HEK293T (cell line): ENCODE measurements at regions not wholly inside any gene's neighbourhood (a gene's known extent, or its start where the extent isn't known, plus 50 kb on each side); places are given as distances from the start of the nearest gene placed in this dataset.

ENCODE experiments used
- CTCF ChIA-PET: fragments of 350-600 bp; formaldehyde crosslinking; extraction: SDS; loops from one replicate; lab custom pipeline; 2021; ENCODE audit warnings: antibody characterized with exemption, inconsistent platforms; lab: Yijun Ruan, JAX
- POLR2A ChIA-PET: fragments of 350-600 bp; formaldehyde crosslinking; extraction: SDS; loops from one replicate; lab custom pipeline; 2020; ENCODE audit warnings: antibody characterized with exemption, inconsistent platforms; lab: Yijun Ruan, JAX
- DNase-seq: peaks from one replicate; pipeline ENCODE4 v3.0.0; 2012; ENCODE audit warnings: mixed read lengths; ENCODE audit errors: extremely low spot score
- ARNT ChIP-seq: fragments of 450-650 bp; IDR thresholded peaks from 2 replicates; pipeline ENCODE4 v1.6.1; 2017; ENCODE audit warnings: mild to moderate bottlenecking
- BHLHE40 ChIP-seq: fragments of 450-650 bp; IDR thresholded peaks from 2 replicates; pipeline ENCODE4 v1.6.1; 2016; ENCODE audit warnings: mild to moderate bottlenecking, moderate library complexity, borderline replicate concordance
- CTBP1 ChIP-seq: fragments of 450-650 bp; IDR thresholded peaks from 2 replicates; pipeline ENCODE4 v1.6.1; 2016; ENCODE audit warnings: borderline replicate concordance
- ELF4 ChIP-seq: fragments of 450-650 bp; IDR thresholded peaks from 2 replicates; pipeline ENCODE4 v1.6.1; 2017; ENCODE audit warnings: antibody characterized with exemption
- FOXA1 ChIP-seq: fragments of 450-650 bp; IDR thresholded peaks from 2 replicates; pipeline ENCODE4 v1.6.1; 2016; ENCODE audit warnings: mild to moderate bottlenecking
- FOXK2 ChIP-seq: fragments of 450-650 bp; IDR thresholded peaks from 2 replicates; pipeline ENCODE4 v1.6.1; 2016; ENCODE audit warnings: mild to moderate bottlenecking
- FOXM1 ChIP-seq: fragments of 450-650 bp; IDR thresholded peaks from 2 replicates; pipeline ENCODE4 v1.6.1; 2017; ENCODE audit warnings: mild to moderate bottlenecking, borderline replicate concordance
- HDGF ChIP-seq: fragments of 450-650 bp; IDR thresholded peaks from 2 replicates; pipeline ENCODE4 v1.6.1; 2017; ENCODE audit warnings: antibody characterized with exemption, borderline replicate concordance
- L3MBTL2 ChIP-seq: fragments of 450-650 bp; conservative IDR thresholded peaks from 2 replicates; pipeline ENCODE4 v1.6.1; 2016; ENCODE audit warnings: mild to moderate bottlenecking
- LEF1 ChIP-seq: fragments of 450-650 bp; IDR thresholded peaks from 2 replicates; pipeline ENCODE4 v1.6.1; 2017; ENCODE audit warnings: mild to moderate bottlenecking, borderline replicate concordance
- NFRKB ChIP-seq: fragments of 450-650 bp; IDR thresholded peaks from 2 replicates; pipeline ENCODE4 v1.6.1; 2016; ENCODE audit warnings: mild to moderate bottlenecking, moderate library complexity
- SP1 ChIP-seq: fragments of 450-650 bp; IDR thresholded peaks from 2 replicates; pipeline ENCODE4 v1.6.1; 2017
- SUZ12 ChIP-seq: fragments of 450-650 bp; IDR thresholded peaks from 2 replicates; pipeline ENCODE4 v1.6.1; 2016; ENCODE audit warnings: mild to moderate bottlenecking
- TARDBP ChIP-seq: fragments of 450-650 bp; IDR thresholded peaks from 2 replicates; pipeline ENCODE4 v1.6.1; 2016
- ZNF384 ChIP-seq: fragments of 450-650 bp; IDR thresholded peaks from 2 replicates; pipeline ENCODE4 v1.6.1; 2016
- TF ChIP-seq, protein P1 (sequence below): fragments of 450-650 bp; IDR thresholded peaks from 2 replicates; pipeline ENCODE4 v1.6.1; 2016

DNA sequence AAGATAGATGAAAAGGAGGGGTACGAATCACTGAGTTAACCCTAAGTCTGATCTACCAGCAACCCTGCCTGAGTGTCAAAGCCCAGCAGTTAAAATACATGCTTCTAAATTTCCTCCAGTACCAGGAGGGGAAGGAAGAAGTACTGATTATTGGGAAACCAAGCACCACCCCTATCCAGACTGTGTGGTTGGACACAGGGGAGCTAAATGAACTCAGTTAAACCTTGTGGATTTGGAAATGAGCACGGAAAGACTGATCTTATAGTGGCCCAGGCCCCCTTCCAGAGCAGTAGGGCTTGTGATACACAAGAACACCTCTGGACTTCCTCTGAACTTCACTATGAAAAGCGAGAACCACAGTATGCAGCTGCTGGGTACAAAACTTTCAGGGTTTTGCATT lies 585.6 kb downstream of the MAFB start:
- TF ChIP-seq FOXM1 = no peak
- TF ChIP-seq HDGF = no peak
- TF ChIP-seq BHLHE40 = no peak
- TF ChIP-seq SP1 = no peak
- TF ChIP-seq ARNT = no peak
- TF ChIP-seq SUZ12 = no peak
- TF ChIP-seq ELF4 = no peak
- TF ChIP-seq FOXK2 = no peak
- TF ChIP-seq CTBP1 = no peak
- TF ChIP-seq L3MBTL2 = no peak
- no peak for TF ChIP-seq FOXA1
- no peak for TF ChIP-seq ZNF384
- TF ChIP-seq, protein P1, sequence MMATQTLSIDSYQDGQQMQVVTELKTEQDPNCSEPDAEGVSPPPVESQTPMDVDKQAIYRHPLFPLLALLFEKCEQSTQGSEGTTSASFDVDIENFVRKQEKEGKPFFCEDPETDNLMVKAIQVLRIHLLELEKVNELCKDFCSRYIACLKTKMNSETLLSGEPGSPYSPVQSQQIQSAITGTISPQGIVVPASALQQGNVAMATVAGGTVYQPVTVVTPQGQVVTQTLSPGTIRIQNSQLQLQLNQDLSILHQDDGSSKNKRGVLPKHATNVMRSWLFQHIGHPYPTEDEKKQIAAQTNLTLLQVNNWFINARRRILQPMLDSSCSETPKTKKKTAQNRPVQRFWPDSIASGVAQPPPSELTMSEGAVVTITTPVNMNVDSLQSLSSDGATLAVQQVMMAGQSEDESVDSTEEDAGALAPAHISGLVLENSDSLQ = no peak
- ChIA-PET POLR2A (no interaction called here), CTCF (no interaction called here)
- no peak for DNase-seq

DNA sequence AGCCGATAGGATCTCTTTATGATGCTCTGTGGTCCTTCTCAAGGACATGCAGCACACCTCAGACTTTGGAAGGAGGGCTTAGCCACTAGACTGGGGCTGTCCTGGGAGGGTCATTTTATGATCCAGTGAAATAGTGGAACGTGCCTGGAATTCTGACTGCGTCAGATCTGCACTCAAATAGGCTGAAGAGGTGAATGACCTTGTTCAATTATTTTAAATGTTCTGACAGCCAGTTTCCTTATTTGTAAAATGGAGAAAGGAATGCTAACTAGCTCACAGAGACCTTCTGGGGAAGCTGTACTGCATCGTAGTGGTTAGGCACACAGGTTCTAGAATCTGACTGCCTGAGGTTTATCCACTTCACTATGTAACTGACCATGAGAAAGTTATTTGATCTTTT lies 587.5 kb downstream of the MAFB start:
- CTCF ChIA-PET = interaction anchor here (0.6 kb wide), 1 partner anchor 829 kb away, joined by 3 read pairs; no protein-coding TSS in a partner anchor
- POLR2A ChIA-PET = no interaction called here
- no peak for DNase-seq
- TF ChIP-seq ZNF384 (no peak), LEF1 (no peak), L3MBTL2 (no peak), BHLHE40 (no peak), ARNT (no peak), CTBP1 (no peak), TARDBP (no peak), SP1 (no peak), FOXM1 (no peak), ELF4 (no peak), HDGF (no peak), SUZ12 (no peak), FOXA1 (no peak), FOXK2 (no peak), NFRKB (no peak)
- TF ChIP-seq, protein P1 = no peak

DNA sequence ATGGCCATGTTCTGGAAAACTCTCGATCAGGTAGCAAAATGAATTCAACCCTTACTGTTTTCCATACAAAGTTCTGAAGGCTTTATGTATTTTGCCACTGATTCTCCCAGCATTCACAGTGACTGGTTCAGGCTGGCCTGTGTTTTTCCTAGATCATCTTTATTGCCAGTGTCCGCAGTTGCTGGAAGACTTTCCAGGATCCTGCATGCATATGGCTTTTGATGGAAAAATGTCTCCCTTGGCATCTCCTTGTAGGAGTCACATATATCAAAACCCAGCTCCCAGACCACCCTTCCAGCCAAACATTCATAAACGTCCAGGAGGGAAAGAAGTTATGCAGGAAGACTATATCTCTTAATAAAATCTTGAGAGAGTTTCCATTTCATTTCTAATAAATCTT lies 588.8 kb downstream of the MAFB start:
- ChIA-PET CTCF (no interaction called here), POLR2A (no interaction called here)
- no peak for DNase-seq
- TF ChIP-seq, protein P1 = no peak
- TF ChIP-seq BHLHE40 (no peak), SUZ12 (no peak), L3MBTL2 (no peak)

DNA sequence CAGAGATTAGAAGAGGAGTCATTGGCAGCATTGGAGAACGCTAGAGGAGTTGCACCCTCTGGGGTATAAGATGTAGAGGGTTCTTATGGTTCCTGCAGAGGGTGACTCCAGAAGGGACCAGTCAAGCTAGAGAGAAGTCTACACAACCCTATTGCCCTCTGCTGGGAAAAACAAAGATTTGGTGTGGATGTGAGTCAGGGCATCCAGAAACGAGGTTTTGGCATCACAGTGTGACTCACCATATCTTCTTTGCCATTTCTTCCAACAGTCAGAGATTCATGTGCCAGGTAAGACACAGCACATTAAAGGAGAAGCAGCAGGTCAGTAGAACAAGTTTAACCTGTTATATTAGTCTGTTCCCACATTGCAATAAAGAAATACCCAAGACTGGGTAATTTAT lies 598.8 kb downstream of the MAFB start:
- DNase-seq = no peak
- POLR2A ChIA-PET = no interaction called here
- CTCF ChIA-PET = no interaction called here
- TF ChIP-seq LEF1 = no peak
- no peak for TF ChIP-seq TARDBP
- no peak for TF ChIP-seq BHLHE40
- TF ChIP-seq FOXK2 = no peak
- TF ChIP-seq HDGF = no peak
- no peak for TF ChIP-seq SP1
- TF ChIP-seq ZNF384 = no peak
- TF ChIP-seq, protein P1 = no peak
- TF ChIP-seq FOXA1 = no peak
- TF ChIP-seq FOXM1 = no peak
- TF ChIP-seq ELF4 = no peak
- TF ChIP-seq L3MBTL2 = no peak
- no peak for TF ChIP-seq SUZ12
- TF ChIP-seq NFRKB = no peak

GRCh38 chr20:40087496-40087895 lies 601.5 kb downstream of the MAFB start:
- CTCF ChIA-PET = no interaction called here
- POLR2A ChIA-PET = no interaction called here
- no peak for DNase-seq
- TF ChIP-seq, protein P1 = no peak
- TF ChIP-seq FOXA1 = no peak
- no peak for TF ChIP-seq FOXM1
- no peak for TF ChIP-seq ARNT
- TF ChIP-seq HDGF = no peak
- no peak for TF ChIP-seq BHLHE40
- no peak for TF ChIP-seq FOXK2
- no peak for TF ChIP-seq ELF4
- TF ChIP-seq LEF1 = no peak
- TF ChIP-seq TARDBP = no peak
- TF ChIP-seq SP1 = no peak
- no peak for TF ChIP-seq NFRKB
- no peak for TF ChIP-seq ZNF384
- no peak for TF ChIP-seq L3MBTL2
- TF ChIP-seq CTBP1 = no peak
- no peak for TF ChIP-seq SUZ12

DNA sequence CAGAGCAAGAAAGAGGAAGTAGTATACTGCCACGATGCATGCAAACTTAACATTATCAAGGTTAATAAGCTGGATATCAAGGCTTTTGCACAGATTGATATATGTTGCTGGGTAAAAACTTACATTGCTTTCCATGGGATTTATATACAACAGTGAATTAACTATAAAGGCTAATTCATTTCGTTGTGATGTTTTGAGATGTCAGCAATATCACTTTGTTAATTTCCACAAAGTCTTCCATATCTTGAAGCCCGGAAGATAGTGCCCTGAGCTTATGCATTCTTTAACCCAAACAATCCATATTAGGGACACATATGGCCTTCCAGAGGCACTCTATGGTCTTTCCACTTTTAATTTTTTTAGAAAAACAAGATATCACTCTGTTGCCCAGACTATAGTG lies 603.5 kb downstream of the MAFB start:
- ChIA-PET CTCF (no interaction called here), POLR2A (no interaction called here)
- TF ChIP-seq FOXM1 = no peak
- no peak for TF ChIP-seq NFRKB
- TF ChIP-seq FOXK2 = no peak
- TF ChIP-seq LEF1 = no peak
- no peak for TF ChIP-seq HDGF
- no peak for TF ChIP-seq SUZ12
- TF ChIP-seq FOXA1 = no peak
- no peak for TF ChIP-seq ARNT
- TF ChIP-seq CTBP1 = no peak
- TF ChIP-seq, protein P1 = no peak
- TF ChIP-seq ELF4 = no peak
- TF ChIP-seq BHLHE40 = no peak
- TF ChIP-seq SP1 = no peak
- no peak for TF ChIP-seq L3MBTL2
- DNase-seq = no peak
